ENCODE measurements at regions not wholly inside any gene's neighbourhood (a gene's known extent, or its start where the extent isn't known, plus 50 kb on each side); places are given as distances from the start of the nearest gene placed in this dataset.

DNA sequence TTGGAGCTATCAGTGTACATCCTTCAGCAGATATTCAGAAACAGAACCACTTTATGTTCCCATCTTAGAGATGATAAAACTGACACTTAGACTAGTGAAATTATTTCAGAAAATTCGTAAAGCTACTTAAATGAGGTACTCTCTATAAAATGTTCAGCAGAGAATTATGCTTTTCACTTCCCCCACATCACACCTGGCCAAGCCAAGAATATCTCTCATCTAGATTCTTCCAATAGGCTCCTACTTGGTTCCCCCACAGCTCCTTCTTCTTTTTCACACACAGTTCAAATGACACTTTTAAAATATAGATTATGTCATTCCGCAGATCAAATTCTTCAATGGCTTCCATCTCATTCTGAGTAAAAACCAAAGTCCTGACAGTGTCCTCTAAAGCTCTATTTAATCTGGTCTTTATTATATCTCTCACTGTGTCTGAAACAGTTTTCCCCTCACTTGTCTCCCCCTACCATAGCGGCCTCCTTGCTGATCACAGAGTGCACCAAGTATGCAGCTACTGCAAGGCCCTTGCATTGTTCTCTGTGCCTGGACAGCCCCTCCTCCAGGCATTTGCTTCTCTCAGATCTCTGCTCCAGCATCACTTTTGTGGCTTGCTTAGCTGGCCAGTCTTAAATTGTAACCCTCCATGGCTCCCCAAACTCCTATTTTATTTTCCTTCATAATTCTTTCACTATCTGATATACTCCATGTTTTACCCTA, 736.8 kb upstream of the USP15 start:
- Mint-ChIP-seq H3K9me3 (ENCODE audit: unreplicated experiment) (no peaks in the 10 kb centered on the region), H3K4me1 (ENCODE audit: unreplicated experiment) (peaks cover 3% of the 10 kb centered on the region), H3K36me3 (ENCODE audit: low read depth, unreplicated experiment) (no peaks in the 10 kb centered on the region), H3K27ac (ENCODE audit: unreplicated experiment) (no peak overlapping the region), H3K4me3 (ENCODE audit: unreplicated experiment) (no peak overlapping the region), H3K27me3 (ENCODE audit: unreplicated experiment) (no peaks in the 10 kb centered on the region)
- no peak for DNase-seq (ENCODE audit: low spot score)
- TF ChIP-seq, protein P1, sequence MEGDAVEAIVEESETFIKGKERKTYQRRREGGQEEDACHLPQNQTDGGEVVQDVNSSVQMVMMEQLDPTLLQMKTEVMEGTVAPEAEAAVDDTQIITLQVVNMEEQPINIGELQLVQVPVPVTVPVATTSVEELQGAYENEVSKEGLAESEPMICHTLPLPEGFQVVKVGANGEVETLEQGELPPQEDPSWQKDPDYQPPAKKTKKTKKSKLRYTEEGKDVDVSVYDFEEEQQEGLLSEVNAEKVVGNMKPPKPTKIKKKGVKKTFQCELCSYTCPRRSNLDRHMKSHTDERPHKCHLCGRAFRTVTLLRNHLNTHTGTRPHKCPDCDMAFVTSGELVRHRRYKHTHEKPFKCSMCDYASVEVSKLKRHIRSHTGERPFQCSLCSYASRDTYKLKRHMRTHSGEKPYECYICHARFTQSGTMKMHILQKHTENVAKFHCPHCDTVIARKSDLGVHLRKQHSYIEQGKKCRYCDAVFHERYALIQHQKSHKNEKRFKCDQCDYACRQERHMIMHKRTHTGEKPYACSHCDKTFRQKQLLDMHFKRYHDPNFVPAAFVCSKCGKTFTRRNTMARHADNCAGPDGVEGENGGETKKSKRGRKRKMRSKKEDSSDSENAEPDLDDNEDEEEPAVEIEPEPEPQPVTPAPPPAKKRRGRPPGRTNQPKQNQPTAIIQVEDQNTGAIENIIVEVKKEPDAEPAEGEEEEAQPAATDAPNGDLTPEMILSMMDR (IDR thresholded peaks at IDR 0.05; ENCODE audit: unreplicated experiment) = no peak

DNA sequence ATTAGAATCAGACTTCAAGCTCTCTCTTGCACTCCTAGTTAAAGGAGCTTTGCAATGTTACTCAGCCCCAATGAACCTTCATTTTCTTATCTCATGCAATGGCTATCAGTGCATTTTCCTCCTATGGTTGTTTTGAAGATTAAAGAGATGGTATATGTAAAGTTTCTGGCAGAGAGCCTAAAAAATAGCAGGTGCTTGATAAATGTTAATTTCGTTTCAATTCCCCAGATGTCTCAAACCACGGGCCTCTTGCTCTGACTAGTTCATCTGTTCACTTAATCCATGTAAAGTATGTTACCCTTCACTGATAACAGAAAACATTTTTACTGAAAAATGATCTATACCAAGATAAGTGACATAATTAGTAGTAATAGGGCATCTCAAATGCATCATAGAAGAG, 735.4 kb upstream of the USP15 start:
- peaks cover 3% of the 10 kb centered on the region for H3K4me1 Mint-ChIP-seq (ENCODE audit: unreplicated experiment)
- no peak overlapping the region for H3K27ac Mint-ChIP-seq (ENCODE audit: unreplicated experiment)
- H3K27me3 Mint-ChIP-seq (ENCODE audit: unreplicated experiment) = no peaks in the 10 kb centered on the region
- DNase-seq (ENCODE audit: low spot score) = no peak
- no peaks in the 10 kb centered on the region for H3K9me3 Mint-ChIP-seq (ENCODE audit: unreplicated experiment)
- TF ChIP-seq, protein P1 (IDR thresholded peaks at IDR 0.05; ENCODE audit: unreplicated experiment) = no peak
- no peak overlapping the region for H3K4me3 Mint-ChIP-seq (ENCODE audit: unreplicated experiment)
- no peaks in the 10 kb centered on the region for H3K36me3 Mint-ChIP-seq (ENCODE audit: low read depth, unreplicated experiment)

DNA sequence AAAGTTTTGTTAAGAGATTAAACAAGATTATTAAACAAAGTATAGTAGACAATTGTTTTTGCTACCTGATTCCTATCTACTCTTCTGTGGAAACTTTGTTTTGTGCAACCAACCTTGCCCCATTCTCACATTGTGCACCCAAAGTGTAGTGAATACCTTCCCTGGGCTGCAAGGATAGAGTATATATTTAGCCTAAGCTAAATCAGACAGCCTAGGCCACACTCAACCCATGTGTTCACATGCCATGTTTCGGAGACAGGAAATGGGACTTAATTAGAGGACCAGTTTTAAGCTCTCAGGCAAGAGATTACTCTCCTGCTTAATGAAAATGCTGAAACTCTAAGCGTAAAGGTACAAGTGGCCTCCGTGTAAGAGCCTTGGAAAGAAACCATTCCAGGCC, 734.9 kb upstream of the USP15 start:
- no peak overlapping the region for H3K27ac Mint-ChIP-seq (ENCODE audit: unreplicated experiment)
- no peak for DNase-seq (ENCODE audit: low spot score)
- no peaks in the 10 kb centered on the region for H3K9me3 Mint-ChIP-seq (ENCODE audit: unreplicated experiment)
- H3K4me1 Mint-ChIP-seq (ENCODE audit: unreplicated experiment) = peaks cover 3% of the 10 kb centered on the region
- TF ChIP-seq, protein P1 (IDR thresholded peaks at IDR 0.05; ENCODE audit: unreplicated experiment) = no peak
- H3K4me3 Mint-ChIP-seq (ENCODE audit: unreplicated experiment) = no peak overlapping the region
- no peaks in the 10 kb centered on the region for H3K27me3 Mint-ChIP-seq (ENCODE audit: unreplicated experiment)
- no peaks in the 10 kb centered on the region for H3K36me3 Mint-ChIP-seq (ENCODE audit: low read depth, unreplicated experiment)

DNA sequence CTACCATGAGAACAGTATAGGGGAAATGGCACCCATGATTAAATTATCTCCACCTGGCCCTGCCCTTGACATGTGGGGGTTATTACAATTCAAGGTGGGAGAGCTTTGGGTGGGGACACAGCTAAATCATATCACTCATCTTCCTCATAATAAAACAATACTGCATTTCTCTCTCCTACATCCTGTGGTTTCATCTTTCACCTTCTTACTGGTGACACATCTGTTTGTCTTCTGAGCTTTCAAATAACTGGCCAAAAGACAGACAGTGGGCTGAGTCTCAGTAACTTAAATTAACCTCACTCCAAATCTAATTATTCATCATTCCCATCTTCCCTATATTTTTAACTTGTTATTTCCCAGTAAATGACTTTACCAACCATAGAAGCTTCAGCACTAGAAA, 729.7 kb upstream of the USP15 start:
- H3K4me1 Mint-ChIP-seq (ENCODE audit: unreplicated experiment) = no peaks in the 10 kb centered on the region

DNA sequence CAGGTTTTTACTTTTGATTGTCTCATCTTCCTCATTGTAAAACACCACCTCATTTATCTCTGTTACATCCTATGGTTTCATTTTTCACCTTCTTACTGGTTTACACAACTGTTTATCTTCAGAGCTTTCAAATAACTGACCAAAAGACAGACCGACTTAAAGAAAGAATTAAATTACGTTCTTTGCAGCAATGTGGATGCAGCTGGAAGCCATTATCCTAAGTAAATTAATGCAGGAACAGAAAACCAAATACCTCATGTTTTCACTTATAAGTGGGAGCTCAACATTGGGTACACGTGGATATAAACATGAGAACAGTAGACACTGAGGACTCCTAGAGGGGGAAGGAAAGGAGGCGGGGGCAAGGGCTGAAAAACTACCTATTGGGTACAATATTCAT, 729.0 kb upstream of the USP15 start:
- Mint-ChIP-seq H3K9me3 (ENCODE audit: unreplicated experiment) (no peaks in the 10 kb centered on the region), H3K27me3 (ENCODE audit: unreplicated experiment) (no peaks in the 10 kb centered on the region), H3K27ac (ENCODE audit: unreplicated experiment) (no peak overlapping the region), H3K4me3 (ENCODE audit: unreplicated experiment) (no peak overlapping the region), H3K36me3 (ENCODE audit: low read depth, unreplicated experiment) (no peaks in the 10 kb centered on the region), H3K4me1 (ENCODE audit: unreplicated experiment) (no peaks in the 10 kb centered on the region)
- no peak for DNase-seq (ENCODE audit: low spot score)
- TF ChIP-seq, protein P1 (IDR thresholded peaks at IDR 0.05; ENCODE audit: unreplicated experiment) = no peak

More for the DNA sequence above, 729.7 kb upstream of the USP15 start:
- Mint-ChIP-seq H3K27ac (ENCODE audit: unreplicated experiment) (no peak overlapping the region), H3K9me3 (ENCODE audit: unreplicated experiment) (no peaks in the 10 kb centered on the region), H3K4me3 (ENCODE audit: unreplicated experiment) (no peak overlapping the region), H3K27me3 (ENCODE audit: unreplicated experiment) (no peaks in the 10 kb centered on the region), H3K36me3 (ENCODE audit: low read depth, unreplicated experiment) (no peaks in the 10 kb centered on the region)
- TF ChIP-seq, protein P1 (IDR thresholded peaks at IDR 0.05; ENCODE audit: unreplicated experiment) = no peak
- no peak for DNase-seq (ENCODE audit: low spot score)

All from endothelial cell (in vitro differentiated cells).